Right ventricle myocardium inferior (tissue), 1 donor: ENCODE measurements at regions not wholly inside any gene's neighbourhood (a gene's known extent, or its start where the extent isn't known, plus 50 kb on each side); places are given as distances from the start of the nearest gene placed in this dataset.
A peak's percentile ranks its signal among the peaks of the same experiment; 100 is the strongest.

ENCODE experiments used
- ATAC-seq: fragments of 200-7000 bp; cut with Tn5 transposase; one replicate; pipeline ENCODE4 v1.9.1; 2020; ENCODE audit warnings: mild to moderate bottlenecking, moderate library complexity
- DNase-seq: peaks from one replicate; pipeline ENCODE4 v3.0.0; 2021; ENCODE audit errors: missing footprints
- intact Hi-C: fragments of 100-400 bp; cut with DNase I; formaldehyde crosslinking; loops from one replicate; pipeline ENCODE4 v1.11.0; 2022
- donor health status: DM: no; HTN: yes; CAD: no; lungs with severe emphysema.

- intact Hi-C loops, result no loop called here
- ATAC-seq (no peak), DNase-seq (no peak)
These were observed 78.0 kb upstream of the HRH2 start for GRCh38 chr5:175579742-175580432.

GRCh38 chr5:175582697-175583096 is 75.2 kb upstream of the HRH2 start:
- ATAC-seq, result no peak
- DNase-seq, result no peak
- intact Hi-C loops, result no loop called here

GRCh38 chr5:175585567-175585966 is 72.3 kb upstream of the HRH2 start:
- DNase-seq (no peak), ATAC-seq (no peak)
- intact Hi-C loops, result no loop called here

- DNase-seq (no peak), ATAC-seq (peak; percentile 77)
- intact Hi-C loops, result no loop called here
These were observed 69.0 kb upstream of the HRH2 start for GRCh38 chr5:175588709-175589429.

GRCh38 chr5:175589714-175590113 is 68.2 kb upstream of the HRH2 start:
- no peak for ATAC-seq
- intact Hi-C loops, result no loop called here

GRCh38 chr5:175590471-175590881 is 67.4 kb upstream of the HRH2 start:
- DNase-seq (no peak), ATAC-seq (peak; percentile 45)
- intact Hi-C loops, result no loop called here

More at GRCh38 chr5:175589714-175590113, 68.2 kb upstream of the HRH2 start:
- no peak for DNase-seq

GRCh38 chr5:175591293-175591692 is 66.6 kb upstream of the HRH2 start:
- DNase-seq (no peak), ATAC-seq (no peak)
- intact Hi-C loops, result no loop called here

GRCh38 chr5:175593794-175594193 is 64.1 kb upstream of the HRH2 start:
- DNase-seq, result no peak
- no peak for ATAC-seq
- intact Hi-C loops, result no loop called here

GRCh38 chr5:175595905-175596304 is 62.0 kb upstream of the HRH2 start:
- intact Hi-C loops, result loop anchor here (5.0 kb wide), 2 partner anchors 91 to 116 kb away; no protein-coding TSS in a partner anchor
- DNase-seq (no peak), ATAC-seq (no peak)

GRCh38 chr5:175596761-175597189 is 61.1 kb upstream of the HRH2 start:
- ATAC-seq, result no peak
- no peak for DNase-seq
- intact Hi-C loops, result loop anchor here (5.0 kb wide), 2 partner anchors 91 to 116 kb away; no protein-coding TSS in a partner anchor

GRCh38 chr5:175597718-175598117 is 60.2 kb upstream of the HRH2 start:
- intact Hi-C loops, result loop anchor here (1.0 to 5.0 kb wide), 3 partner anchors 23 to 115 kb away; no protein-coding TSS in a partner anchor

GRCh38 chr5:175598774-175599173 is 59.1 kb upstream of the HRH2 start:
- no peak for DNase-seq
- intact Hi-C loops, result loop anchor here (1.0 to 5.0 kb wide), 3 partner anchors 24 to 114 kb away; no protein-coding TSS in a partner anchor
- peak; percentile 83 for ATAC-seq

More at GRCh38 chr5:175597718-175598117, 60.2 kb upstream of the HRH2 start:
- peak; percentile 43 for ATAC-seq
- no peak for DNase-seq

GRCh38 chr5:175599210-175599609 is 58.7 kb upstream of the HRH2 start:
- intact Hi-C loops, result loop anchor here (5.0 kb wide), 2 partner anchors 88 to 113 kb away; no protein-coding TSS in a partner anchor
- ATAC-seq, result peak; percentile 32

GRCh38 chr5:175603987-175604739 is 53.7 kb upstream of the HRH2 start:
- ATAC-seq, result peak; percentile 68
- intact Hi-C loops, result no loop called here
- DNase-seq, result no peak

More at GRCh38 chr5:175599210-175599609, 58.7 kb upstream of the HRH2 start:
- DNase-seq, result no peak

GRCh38 chr5:175606409-175606808 is 51.5 kb upstream of the HRH2 start:
- DNase-seq (no peak), ATAC-seq (no peak)
- intact Hi-C loops, result loop anchor here (5.0 kb wide), 1 partner anchor 51 kb away; the partner anchor contains the start of gene HRH2
